Smooth muscle cell (in vitro differentiated cells): ENCODE measurements at regions not wholly inside any gene's neighbourhood (a gene's known extent, or its start where the extent isn't known, plus 50 kb on each side); places are given as distances from the start of the nearest gene placed in this dataset.

ENCODE experiments used
- DNase-seq: peaks from one replicate; lab custom pipeline; 2025; ENCODE audit not compliant: unreplicated experiment; lab: John Stamatoyannopoulos, UW
- H2AFZ ChIP-seq: fragments of 200-600 bp; sonication (generic); 2 replicates; pipeline ENCODE4 v1.6.0; 2016; ENCODE audit warnings: antibody characterized with exemption, low read depth, mild to moderate bottlenecking
- H3F3A ChIP-seq: fragments of 200-600 bp; sonication (generic); 2 replicates; pipeline ENCODE4 v1.6.0; 2017; ENCODE audit warnings: antibody characterized with exemption, low read depth
- H3K27ac ChIP-seq: fragments of 200-600 bp; sonication (generic); 2 replicates; pipeline ENCODE4 v1.5.1; 2016; ENCODE audit warnings: low read depth, mild to moderate bottlenecking
- H3K27me3 ChIP-seq: fragments of 200-600 bp; sonication (generic); 2 replicates; pipeline ENCODE4 v1.6.1; 2016; ENCODE audit warnings: low read depth, mild to moderate bottlenecking
- H3K36me3 ChIP-seq: fragments of 200-600 bp; sonication (generic); 2 replicates; pipeline ENCODE4 v1.5.1; 2016; ENCODE audit warnings: low read depth
- H3K4me1 ChIP-seq: fragments of 200-600 bp; sonication (generic); 2 replicates; pipeline ENCODE4 v1.5.1; 2016; ENCODE audit warnings: low read depth
- H3K4me2 ChIP-seq: fragments of 200-600 bp; sonication (generic); 2 replicates; pipeline ENCODE4 v1.6.0; 2016; ENCODE audit warnings: mild to moderate bottlenecking
- H3K4me3 ChIP-seq: fragments of 200-600 bp; sonication (generic); 2 replicates; pipeline ENCODE4 v1.5.1; 2016; ENCODE audit warnings: mild to moderate bottlenecking
- H3K79me2 ChIP-seq: fragments of 200-600 bp; sonication (generic); 2 replicates; pipeline ENCODE4 v1.6.0; 2016; ENCODE audit warnings: low read depth, mild to moderate bottlenecking
- H3K9ac ChIP-seq: fragments of 200-600 bp; sonication (generic); 2 replicates; pipeline ENCODE4 v1.6.0; 2016; ENCODE audit warnings: low read depth
- H3K9me3 ChIP-seq: fragments of 200-600 bp; sonication (generic); replicated peaks from 2 replicates; pipeline ENCODE4 v1.5.1; 2016; ENCODE audit warnings: low read depth
- H4K20me1 ChIP-seq: fragments of 200-600 bp; sonication (generic); 2 replicates; pipeline ENCODE4 v1.6.0; 2016; ENCODE audit warnings: low read depth
- CTCF ChIP-seq: fragments of 200-600 bp; sonication (generic); IDR thresholded peaks from 2 replicates; pipeline ENCODE4 v1.5.1; 2017; ENCODE audit warnings: borderline replicate concordance, mild to moderate bottlenecking, antibody characterized with exemption; ENCODE audit not compliant: insufficient read depth, poor library complexity, severe bottlenecking
- WGBS: methylation state at CpG from one replicate; pipeline ENCODE4 v1.1.7; 2016; ENCODE audit warnings: low lambda C conversion rate; 5-methylcytosine and 5-hydroxymethylcytosine counted together

GRCh38 chr13:84360822-84361221 is 478.5 kb upstream of the SLITRK1 start:
- H3K36me3 ChIP-seq: no peaks in the 10 kb centered on the region
- H3K79me2 ChIP-seq: no peaks in the 10 kb centered on the region
- no peak for TF ChIP-seq CTCF
- H3K27ac ChIP-seq: no peak overlapping the region
- H3K4me3 ChIP-seq: no peak overlapping the region
- H4K20me1 ChIP-seq: no peaks in the 10 kb centered on the region
- no peak overlapping the region for H2AFZ ChIP-seq
- no peaks in the 10 kb centered on the region for H3F3A ChIP-seq
- H3K4me1 ChIP-seq: no peaks in the 10 kb centered on the region
- no peak overlapping the region for H3K4me2 ChIP-seq
- WGBS: 72% methylated on average over 4 of the region's 4 CpGs
- no peaks in the 10 kb centered on the region for H3K27me3 ChIP-seq
- no peak for DNase-seq
- no peaks in the 10 kb centered on the region for H3K9me3 ChIP-seq
- H3K9ac ChIP-seq: no peak overlapping the region

- Histone ChIP-seq H3K4me3 (no peak overlapping the region), H3K27ac (no peak overlapping the region), H3K9me3 (no peaks in the 10 kb centered on the region), H2AFZ (no peak overlapping the region), H3K9ac (no peak overlapping the region), H3K4me1 (no peaks in the 10 kb centered on the region), H3K4me2 (no peak overlapping the region), H4K20me1 (no peaks in the 10 kb centered on the region), H3K27me3 (no peaks in the 10 kb centered on the region), H3K36me3 (no peaks in the 10 kb centered on the region), H3F3A (no peaks in the 10 kb centered on the region), H3K79me2 (no peaks in the 10 kb centered on the region)
- TF ChIP-seq CTCF: no peak
- 86% methylated on average over 4 of the region's 4 CpGs for WGBS
- DNase-seq: no peak
Observed at GRCh38 chr13:84358601-84359000, 476.3 kb upstream of the SLITRK1 start.

- no peaks in the 10 kb centered on the region for H3K79me2 ChIP-seq
Observed at GRCh38 chr13:84352946-84353345, 470.7 kb upstream of the SLITRK1 start.

More at GRCh38 chr13:84352946-84353345, 470.7 kb upstream of the SLITRK1 start:
- no peak for DNase-seq
- Histone ChIP-seq H3K36me3 (no peaks in the 10 kb centered on the region), H4K20me1 (no peaks in the 10 kb centered on the region), H3K27ac (no peak overlapping the region), H2AFZ (no peak overlapping the region), H3K4me2 (no peak overlapping the region), H3F3A (no peaks in the 10 kb centered on the region), H3K27me3 (no peaks in the 10 kb centered on the region), H3K9me3 (no peaks in the 10 kb centered on the region), H3K4me3 (no peak overlapping the region), H3K4me1 (no peaks in the 10 kb centered on the region), H3K9ac (no peak overlapping the region)
- no peak for TF ChIP-seq CTCF
